ENCODE measurements at regions not wholly inside any gene's neighbourhood (a gene's known extent, or its start where the extent isn't known, plus 50 kb on each side); places are given as distances from the start of the nearest gene placed in this dataset.

- Histone ChIP-seq H3K4me1 (ENCODE audit: control insufficient read depth in 1 of 2, insufficient read depth in 1 of 2, low read depth in 1 of 2, low read length in 1 of 2) (no peaks in the 10 kb centered on the region), H3K4me3 (ENCODE audit: low read depth in 1 of 2, low read length in 1 of 2) (no peak overlapping the region), H3K36me3 (no peaks in the 10 kb centered on the region), H3K27me3 (no peaks in the 10 kb centered on the region), H3K27ac (no peak overlapping the region), H3K9me3 (no peaks in the 10 kb centered on the region)
- TF ChIP-seq CTCF (IDR thresholded peaks at IDR 0.05): no peak
Measured at GRCh38 chr2:152924722-152925121, 206.3 kb downstream of the ARL6IP6 start.

- no peaks in the 10 kb centered on the region for H3K9me3 ChIP-seq
- H3K4me1 ChIP-seq (ENCODE audit: control insufficient read depth in 1 of 2, insufficient read depth in 1 of 2, low read depth in 1 of 2, low read length in 1 of 2): no peaks in the 10 kb centered on the region
- TF ChIP-seq CTCF (IDR thresholded peaks at IDR 0.05): no peak
- H3K27me3 ChIP-seq: no peaks in the 10 kb centered on the region
- H3K36me3 ChIP-seq: no peaks in the 10 kb centered on the region
- H3K27ac ChIP-seq: no peak overlapping the region
- H3K4me3 ChIP-seq (ENCODE audit: low read depth in 1 of 2, low read length in 1 of 2): no peak overlapping the region
Measured at GRCh38 chr2:152924219-152924618, 205.8 kb downstream of the ARL6IP6 start.

- Histone ChIP-seq H3K36me3 (no peaks in the 10 kb centered on the region), H3K4me1 (ENCODE audit: control insufficient read depth in 1 of 2, insufficient read depth in 1 of 2, low read depth in 1 of 2, low read length in 1 of 2) (no peaks in the 10 kb centered on the region), H3K9me3 (no peaks in the 10 kb centered on the region), H3K4me3 (ENCODE audit: low read depth in 1 of 2, low read length in 1 of 2) (no peak overlapping the region), H3K27ac (no peak overlapping the region), H3K27me3 (no peaks in the 10 kb centered on the region)
- no peak for TF ChIP-seq CTCF (IDR thresholded peaks at IDR 0.05)
Measured at GRCh38 chr2:152920846-152921245, 202.4 kb downstream of the ARL6IP6 start.

GRCh38 chr2:152910970-152911369, 192.6 kb downstream of the ARL6IP6 start:
- Histone ChIP-seq H3K27me3 (no peaks in the 10 kb centered on the region), H3K36me3 (no peaks in the 10 kb centered on the region), H3K4me1 (ENCODE audit: control insufficient read depth in 1 of 2, insufficient read depth in 1 of 2, low read depth in 1 of 2, low read length in 1 of 2) (no peaks in the 10 kb centered on the region), H3K9me3 (no peaks in the 10 kb centered on the region), H3K27ac (no peak overlapping the region), H3K4me3 (ENCODE audit: low read depth in 1 of 2, low read length in 1 of 2) (no peak overlapping the region)
- TF ChIP-seq CTCF (IDR thresholded peaks at IDR 0.05): no peak

GRCh38 chr2:152907046-152907445, 188.6 kb downstream of the ARL6IP6 start:
- Histone ChIP-seq H3K9me3 (no peaks in the 10 kb centered on the region), H3K27me3 (no peaks in the 10 kb centered on the region), H3K4me1 (ENCODE audit: control insufficient read depth in 1 of 2, insufficient read depth in 1 of 2, low read depth in 1 of 2, low read length in 1 of 2) (no peaks in the 10 kb centered on the region), H3K36me3 (no peaks in the 10 kb centered on the region), H3K27ac (no peak overlapping the region), H3K4me3 (ENCODE audit: low read depth in 1 of 2, low read length in 1 of 2) (no peak overlapping the region)
- TF ChIP-seq CTCF (IDR thresholded peaks at IDR 0.05): no peak

GRCh38 chr2:152894051-152894450, 175.6 kb downstream of the ARL6IP6 start:
- no peak for TF ChIP-seq CTCF (IDR thresholded peaks at IDR 0.05)
- Histone ChIP-seq H3K4me3 (ENCODE audit: low read depth in 1 of 2, low read length in 1 of 2) (no peak overlapping the region), H3K27ac (no peak overlapping the region)

More at GRCh38 chr2:152894051-152894450, 175.6 kb downstream of the ARL6IP6 start:
- no peaks in the 10 kb centered on the region for H3K4me1 ChIP-seq (ENCODE audit: control insufficient read depth in 1 of 2, insufficient read depth in 1 of 2, low read depth in 1 of 2, low read length in 1 of 2)
- no peaks in the 10 kb centered on the region for H3K9me3 ChIP-seq
- H3K27me3 ChIP-seq: no peaks in the 10 kb centered on the region
- no peaks in the 10 kb centered on the region for H3K36me3 ChIP-seq

Measured in neutrophil (primary cell).